Ishikawa (cell line): ENCODE measurements at regions not wholly inside any gene's neighbourhood (a gene's known extent, or its start where the extent isn't known, plus 50 kb on each side); places are given as distances from the start of the nearest gene placed in this dataset.

ENCODE experiments used
- CEBPB ChIP-seq: IDR thresholded peaks from 2 replicates; pipeline ENCODE4 v1.6.1; 2012
- EP300 ChIP-seq: IDR thresholded peaks from 2 replicates; pipeline ENCODE4 v1.6.1; 2012; ENCODE audit warnings: borderline replicate concordance
- RAD21 ChIP-seq: IDR thresholded peaks from 2 replicates; pipeline ENCODE4 v1.6.1; 2012; ENCODE audit warnings: low read depth
- TAF1 ChIP-seq: IDR thresholded peaks from 2 replicates; pipeline ENCODE4 v1.6.1; 2012; ENCODE audit warnings: low read depth, mild to moderate bottlenecking
- TCF12 ChIP-seq: IDR thresholded peaks from 2 replicates; pipeline ENCODE4 v1.6.1; 2012; ENCODE audit warnings: low read depth
- USF1 ChIP-seq: IDR thresholded peaks from 2 replicates; pipeline ENCODE4 v1.6.1; 2012
- YY1 ChIP-seq: IDR thresholded peaks from 2 replicates; pipeline ENCODE4 v1.6.1; 2012; ENCODE audit warnings: low read depth
- ZBTB7A ChIP-seq: IDR thresholded peaks from 2 replicates; pipeline ENCODE4 v1.6.1; 2012; ENCODE audit warnings: low read depth
- TF ChIP-seq, protein P1 (sequence below): IDR thresholded peaks from 2 replicates; pipeline ENCODE4 v1.6.1; 2012
- TF ChIP-seq, protein P2 (sequence below): IDR thresholded peaks from 2 replicates; pipeline ENCODE4 v1.6.1; 2012; ENCODE audit warnings: low read depth, mild to moderate bottlenecking

DNA sequence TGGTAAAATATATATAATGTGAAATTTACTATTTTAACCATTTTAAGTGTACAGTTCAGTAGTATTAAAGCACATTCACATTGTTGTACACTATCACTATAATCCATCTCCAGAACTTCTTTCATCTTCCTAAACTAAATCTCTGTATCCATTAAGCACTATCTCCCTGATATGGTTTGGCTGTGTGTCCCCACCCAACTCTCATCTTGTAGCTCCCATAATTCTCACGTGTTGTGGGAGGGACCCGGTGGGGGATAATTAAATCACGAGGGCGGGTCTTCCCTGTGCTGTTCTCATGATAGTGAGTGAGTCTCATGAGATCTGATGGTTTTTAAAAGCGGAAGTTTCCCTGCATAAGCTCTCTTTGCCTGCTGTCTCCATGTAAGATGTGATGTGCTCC, 178.9 kb upstream of the NABP1 start:
- TF ChIP-seq TAF1 = no peak
- TF ChIP-seq CEBPB = no peak
- TF ChIP-seq ZBTB7A = no peak
- TF ChIP-seq, protein P1, sequence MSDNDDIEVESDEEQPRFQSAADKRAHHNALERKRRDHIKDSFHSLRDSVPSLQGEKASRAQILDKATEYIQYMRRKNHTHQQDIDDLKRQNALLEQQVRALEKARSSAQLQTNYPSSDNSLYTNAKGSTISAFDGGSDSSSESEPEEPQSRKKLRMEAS = no peak
- TF ChIP-seq EP300 = no peak
- TF ChIP-seq, protein P2, sequence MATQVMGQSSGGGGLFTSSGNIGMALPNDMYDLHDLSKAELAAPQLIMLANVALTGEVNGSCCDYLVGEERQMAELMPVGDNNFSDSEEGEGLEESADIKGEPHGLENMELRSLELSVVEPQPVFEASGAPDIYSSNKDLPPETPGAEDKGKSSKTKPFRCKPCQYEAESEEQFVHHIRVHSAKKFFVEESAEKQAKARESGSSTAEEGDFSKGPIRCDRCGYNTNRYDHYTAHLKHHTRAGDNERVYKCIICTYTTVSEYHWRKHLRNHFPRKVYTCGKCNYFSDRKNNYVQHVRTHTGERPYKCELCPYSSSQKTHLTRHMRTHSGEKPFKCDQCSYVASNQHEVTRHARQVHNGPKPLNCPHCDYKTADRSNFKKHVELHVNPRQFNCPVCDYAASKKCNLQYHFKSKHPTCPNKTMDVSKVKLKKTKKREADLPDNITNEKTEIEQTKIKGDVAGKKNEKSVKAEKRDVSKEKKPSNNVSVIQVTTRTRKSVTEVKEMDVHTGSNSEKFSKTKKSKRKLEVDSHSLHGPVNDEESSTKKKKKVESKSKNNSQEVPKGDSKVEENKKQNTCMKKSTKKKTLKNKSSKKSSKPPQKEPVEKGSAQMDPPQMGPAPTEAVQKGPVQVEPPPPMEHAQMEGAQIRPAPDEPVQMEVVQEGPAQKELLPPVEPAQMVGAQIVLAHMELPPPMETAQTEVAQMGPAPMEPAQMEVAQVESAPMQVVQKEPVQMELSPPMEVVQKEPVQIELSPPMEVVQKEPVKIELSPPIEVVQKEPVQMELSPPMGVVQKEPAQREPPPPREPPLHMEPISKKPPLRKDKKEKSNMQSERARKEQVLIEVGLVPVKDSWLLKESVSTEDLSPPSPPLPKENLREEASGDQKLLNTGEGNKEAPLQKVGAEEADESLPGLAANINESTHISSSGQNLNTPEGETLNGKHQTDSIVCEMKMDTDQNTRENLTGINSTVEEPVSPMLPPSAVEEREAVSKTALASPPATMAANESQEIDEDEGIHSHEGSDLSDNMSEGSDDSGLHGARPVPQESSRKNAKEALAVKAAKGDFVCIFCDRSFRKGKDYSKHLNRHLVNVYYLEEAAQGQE = no peak
- TF ChIP-seq USF1 = no peak
- no peak for TF ChIP-seq RAD21
- no peak for TF ChIP-seq TCF12
- no peak for TF ChIP-seq YY1
